NCI-H1436 (cell line): ENCODE measurements at regions not wholly inside any gene's neighbourhood (a gene's known extent, or its start where the extent isn't known, plus 50 kb on each side); places are given as distances from the start of the nearest gene placed in this dataset.
"Not testable (repeated sequence)": the region's sequence is repeated elsewhere in the genome, so short reads cannot be mapped to it uniquely, and the experiment has no call there.

Experiments
- DNase-seq: peaks from one replicate; lab custom pipeline; 2025; lab: John Stamatoyannopoulos, UW

GRCh38 chr20:4469910-4470309 lies 216.3 kb upstream of the PRNP start:
- DNase-seq = no peak

DNA sequence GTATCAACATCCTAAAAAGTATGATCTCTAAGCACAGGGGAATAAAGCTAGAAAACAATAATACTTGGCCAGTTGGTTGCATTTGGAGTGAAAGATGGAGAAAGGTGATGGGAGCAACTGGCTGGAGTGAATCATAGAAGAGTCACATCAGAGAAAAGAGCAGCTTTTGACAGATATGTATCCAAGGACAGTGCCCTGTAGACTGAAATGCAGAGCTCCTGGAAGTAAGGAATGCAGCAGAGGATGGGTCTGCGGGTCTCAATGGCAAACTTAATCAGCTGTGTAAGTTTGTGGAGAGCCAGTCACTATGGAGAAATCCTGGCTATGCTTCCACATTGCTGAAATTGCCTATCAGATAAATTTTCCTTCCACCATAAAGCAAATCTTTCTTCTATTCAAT lies 218.1 kb upstream of the PRNP start:
- DNase-seq = no peak

DNA sequence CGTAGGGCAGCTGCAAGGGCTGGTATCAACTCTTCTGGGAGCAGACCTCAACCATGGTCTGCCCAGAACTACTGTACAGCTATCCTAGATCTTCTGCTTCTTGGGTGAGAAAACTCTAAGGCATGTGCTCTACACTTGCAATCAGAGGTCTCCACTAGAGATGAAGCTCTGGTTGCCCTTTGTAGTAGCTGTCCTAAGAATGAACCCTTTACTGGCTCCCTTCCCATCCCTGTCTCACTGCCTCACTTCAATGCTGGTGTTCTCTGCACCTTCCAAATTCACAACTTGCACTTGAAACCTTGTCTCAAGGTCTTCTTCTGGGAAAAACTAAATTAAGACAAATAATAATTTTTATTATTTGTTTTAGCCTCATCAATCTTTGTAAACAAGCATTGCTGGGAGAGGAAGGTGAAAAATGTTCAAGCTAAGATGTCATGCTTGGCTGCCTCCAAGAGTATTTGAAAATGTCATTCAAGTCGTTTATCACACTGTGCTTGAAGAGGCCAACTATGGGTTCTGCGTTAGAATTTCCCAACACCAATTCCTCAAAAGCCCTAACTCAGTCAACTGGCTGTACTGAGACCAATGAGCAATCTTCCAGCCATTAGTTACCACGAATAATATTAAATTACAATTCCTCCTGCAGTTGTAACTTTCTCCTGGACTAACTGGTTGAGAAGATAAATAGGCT lies 216.9 kb upstream of the ADRA1D start:
- DNase-seq = no peak

DNA sequence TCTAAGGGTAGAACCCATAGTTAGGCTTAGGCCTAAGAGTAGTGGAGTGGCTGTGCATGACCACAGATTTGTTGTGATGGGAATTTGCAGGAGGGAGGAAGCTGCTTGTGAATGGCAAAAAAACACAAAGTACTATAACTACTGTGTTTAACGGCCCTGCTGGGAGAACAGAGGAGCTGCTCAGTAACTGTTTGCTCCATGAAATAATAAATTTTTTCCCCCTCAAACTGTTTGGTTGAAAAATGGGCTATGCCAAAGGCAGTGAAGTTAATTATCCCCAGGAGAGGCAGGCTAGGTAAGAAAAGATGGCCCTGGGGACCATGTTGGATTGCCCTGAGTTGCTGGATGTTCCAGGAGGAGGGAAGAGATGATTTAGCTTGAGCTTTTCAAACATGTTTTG lies 216.1 kb upstream of the ADRA1D start:
- no peak for DNase-seq

DNA sequence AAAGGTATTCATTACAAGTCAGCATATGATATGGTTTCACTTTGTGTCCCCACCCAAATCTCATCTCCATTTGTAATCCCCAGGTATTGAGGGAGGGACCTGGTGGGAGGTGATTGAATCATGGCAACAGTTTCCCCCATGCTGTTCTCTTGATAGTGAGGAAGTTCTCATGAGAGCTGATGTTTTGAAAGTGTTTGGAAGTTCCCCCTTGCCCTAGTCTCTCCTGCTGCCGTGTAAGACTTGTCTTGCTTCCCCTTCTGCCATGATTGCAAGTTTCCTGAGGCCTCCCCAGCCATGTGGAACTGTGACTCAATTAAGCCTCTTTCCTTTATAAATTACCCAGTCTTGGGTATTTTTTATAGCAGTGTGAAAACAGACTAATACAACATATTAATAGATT lies 213.7 kb upstream of the ADRA1D start:
- DNase-seq = not testable (repeated sequence)

GRCh38 chr20:4459081-4459480 lies 210.0 kb upstream of the ADRA1D start:
- DNase-seq = no peak

GRCh38 chr20:4457566-4458543 lies 208.8 kb upstream of the ADRA1D start:
- no peak for DNase-seq

DNA sequence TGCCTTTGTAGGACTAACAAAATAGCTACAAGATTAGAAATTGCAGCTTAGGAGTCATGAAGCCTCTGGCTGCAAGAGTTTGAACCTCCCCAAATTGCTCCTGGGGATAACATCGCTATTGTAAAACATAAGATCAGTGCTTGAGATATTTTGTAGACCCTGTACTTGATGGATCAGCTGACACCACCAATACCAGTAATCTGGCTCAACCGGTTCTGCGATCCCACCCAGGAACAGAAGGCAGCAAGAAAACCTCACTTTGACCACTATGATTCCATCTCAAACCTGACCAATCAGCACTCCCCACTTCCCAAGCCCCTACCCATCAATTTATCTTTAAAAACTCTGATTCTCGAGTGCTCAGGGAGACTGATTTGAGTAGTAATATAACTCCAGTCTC lies 206.9 kb upstream of the ADRA1D start:
- DNase-seq = no peak

DNA sequence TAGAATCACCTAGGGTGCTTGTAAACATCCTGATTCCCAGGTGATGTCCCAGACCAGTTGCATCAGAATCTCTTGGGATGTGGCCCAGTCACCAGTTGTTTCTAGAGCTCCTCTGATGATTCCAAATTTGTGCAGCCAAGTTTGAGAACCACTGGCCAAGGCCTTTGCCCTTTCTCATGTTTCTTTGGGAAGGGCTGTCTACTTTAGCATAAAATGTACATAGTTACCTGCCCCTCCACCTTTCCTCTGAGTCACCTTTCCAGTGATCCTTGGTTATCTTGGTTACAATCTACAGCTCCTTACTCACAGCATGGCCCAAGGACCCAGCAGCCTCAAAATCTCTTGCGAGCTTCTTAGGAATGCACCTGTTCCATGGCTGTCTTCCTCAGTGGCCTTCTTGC lies 206.2 kb upstream of the ADRA1D start:
- no peak for DNase-seq

DNA sequence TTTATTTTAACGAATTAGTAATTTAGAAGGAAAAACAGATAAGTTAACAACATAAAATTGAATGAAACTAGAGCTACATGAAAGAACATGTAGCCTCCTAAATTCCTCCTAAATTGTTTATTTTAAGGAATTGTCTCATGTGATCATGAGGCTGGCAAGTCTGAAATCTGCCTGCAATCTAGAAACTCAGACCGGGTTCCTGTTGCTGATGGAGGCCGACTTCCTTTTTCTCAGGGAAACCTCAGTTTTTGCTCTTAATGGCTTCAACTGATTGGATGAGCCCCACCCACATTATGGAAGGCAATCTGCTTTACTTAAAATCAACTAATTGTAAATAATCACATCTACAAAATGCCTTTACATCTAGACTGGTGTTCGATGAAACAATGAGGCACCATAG lies 205.0 kb upstream of the ADRA1D start:
- no peak for DNase-seq

GRCh38 chr20:4453359-4453758 lies 204.3 kb upstream of the ADRA1D start:
- no peak for DNase-seq

GRCh38 chr20:4451487-4452081 lies 202.5 kb upstream of the ADRA1D start:
- no peak for DNase-seq

GRCh38 chr20:4449957-4450715 lies 201.0 kb upstream of the ADRA1D start:
- DNase-seq = no peak

DNA sequence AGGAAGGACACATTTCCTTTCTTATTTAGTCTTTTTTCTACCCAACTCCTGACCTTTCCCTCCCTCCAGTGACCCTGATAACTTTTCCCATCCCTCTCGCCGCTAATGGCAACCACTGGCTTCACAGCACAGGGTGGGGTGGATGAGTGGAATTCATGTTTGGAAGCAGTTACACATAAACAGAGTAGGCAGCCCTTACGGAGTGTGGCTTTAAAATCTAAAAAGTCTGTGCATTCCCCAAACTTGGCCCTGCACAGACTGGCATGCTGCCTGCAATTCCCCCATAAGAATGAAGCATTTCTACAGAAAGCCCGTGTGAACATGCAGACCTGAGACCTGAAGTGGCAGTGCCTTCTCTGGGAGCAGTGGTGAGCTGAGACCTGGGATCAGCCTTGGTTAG lies 196.7 kb upstream of the ADRA1D start:
- no peak for DNase-seq

GRCh38 chr20:4445331-4445730 lies 196.2 kb upstream of the ADRA1D start:
- DNase-seq = no peak

- DNase-seq = no peak
Observed at GRCh38 chr20:4444404-4444803, 195.3 kb upstream of the ADRA1D start.

DNA sequence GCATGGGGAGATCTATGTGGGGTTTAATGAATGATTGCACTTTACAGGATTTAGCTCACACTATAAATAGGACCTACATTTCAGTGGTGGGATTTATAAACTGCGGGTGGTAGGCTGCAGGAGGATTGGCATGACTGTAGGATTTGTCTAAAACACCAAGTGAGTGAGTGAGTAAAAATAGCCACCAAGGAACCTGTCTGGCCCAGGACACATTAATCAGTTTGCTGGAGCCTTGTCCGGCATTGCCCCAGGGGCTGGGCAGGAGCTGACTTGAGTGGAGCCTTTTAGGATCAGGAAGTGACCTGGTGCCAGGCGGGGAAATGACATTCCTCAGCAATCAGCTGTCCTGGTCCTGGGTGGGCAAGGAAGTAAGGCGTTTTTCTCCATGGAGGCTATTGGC lies 193.9 kb upstream of the ADRA1D start:
- DNase-seq = no peak

GRCh38 chr20:4441871-4442270 lies 192.8 kb upstream of the ADRA1D start:
- no peak for DNase-seq

- no peak for DNase-seq
Observed at GRCh38 chr20:4441191-4441590, 192.1 kb upstream of the ADRA1D start.

- DNase-seq = no peak
Observed at GRCh38 chr20:4439461-4439860, 190.4 kb upstream of the ADRA1D start.

- DNase-seq = no peak
Observed at GRCh38 chr20:4437131-4437530, 188.0 kb upstream of the ADRA1D start.
